HG02884 (cell line): ENCODE measurements at regions not wholly inside any gene's neighbourhood (a gene's known extent, or its start where the extent isn't known, plus 50 kb on each side); places are given as distances from the start of the nearest gene placed in this dataset.

ENCODE experiments used
- ATAC-seq: cut with Tn5 transposase; IDR thresholded peaks from one replicate; pipeline ENCODE4 v1.9.1; 2021; ENCODE audit warnings: mild to moderate bottlenecking, moderate library complexity; ENCODE audit not compliant: unreplicated experiment

DNA sequence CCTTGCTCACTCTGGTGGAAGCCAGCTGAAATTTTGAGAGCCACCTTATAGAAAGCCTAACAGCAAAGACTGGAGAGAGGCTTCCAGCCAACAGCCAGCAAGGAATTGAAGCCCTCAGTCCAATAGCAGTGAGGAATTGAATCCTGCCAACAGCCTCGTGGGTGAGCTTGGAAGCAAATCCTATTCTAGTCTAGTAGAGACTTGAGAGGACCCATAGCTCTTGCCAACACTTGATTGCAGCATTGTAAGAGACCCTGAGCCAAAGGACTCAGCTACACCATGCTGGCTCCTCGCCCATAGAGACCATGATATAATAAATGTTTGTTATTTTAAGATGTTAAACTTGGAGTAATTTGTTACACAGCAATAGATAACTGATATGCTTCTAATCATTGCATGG lies 403.0 kb upstream of the TNP1 start:
- ATAC-seq, result no peak

DNA sequence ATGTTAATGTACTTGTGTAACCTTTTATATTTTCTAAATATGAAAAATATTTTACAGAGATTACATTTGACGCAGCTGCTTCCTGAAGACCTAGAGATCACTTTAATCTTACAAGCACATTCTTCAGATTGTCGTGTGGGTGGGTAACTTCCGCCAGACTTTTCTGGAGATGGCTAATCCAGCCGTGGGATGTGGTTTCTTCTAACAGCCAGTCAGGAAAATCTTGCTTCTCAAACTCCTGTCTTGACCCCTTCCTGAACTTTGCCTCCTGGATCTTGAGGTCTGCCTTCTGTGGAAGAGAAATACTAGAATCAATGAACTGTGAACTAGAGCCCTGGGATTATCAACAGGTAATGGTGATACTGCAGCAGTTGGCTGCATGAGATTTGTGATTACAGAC lies 401.6 kb upstream of the TNP1 start:
- ATAC-seq, result no peak

DNA sequence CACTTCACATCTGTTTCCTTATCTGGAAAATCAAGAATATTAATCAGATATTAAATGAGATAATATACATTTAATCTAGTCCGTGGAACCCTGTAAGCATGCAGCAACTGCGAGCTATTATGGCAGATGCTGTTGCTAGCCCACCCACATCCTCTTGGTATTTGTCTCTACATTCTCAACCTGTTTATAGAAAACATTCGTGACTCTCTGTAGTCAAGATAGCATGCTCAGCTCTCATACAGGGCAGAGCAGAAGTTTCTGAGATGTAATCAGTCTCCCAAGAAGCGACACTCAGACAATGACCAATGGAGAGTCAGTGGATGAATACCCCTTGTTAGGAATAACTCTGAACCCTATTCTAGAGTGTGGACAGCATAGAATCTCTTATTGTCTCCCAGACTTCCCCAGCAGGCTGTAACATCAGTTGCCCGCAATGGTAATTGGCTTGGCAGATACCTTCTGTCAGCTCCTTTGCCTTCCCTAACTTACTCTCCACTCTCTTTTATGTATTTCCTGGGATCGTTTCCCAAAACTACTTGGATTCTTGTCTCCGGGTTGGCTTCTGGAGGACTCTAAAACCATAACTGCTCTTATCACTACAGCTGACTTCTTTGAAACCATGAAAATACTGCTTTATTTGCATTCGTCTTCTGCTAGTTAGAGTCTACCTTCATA lies 400.7 kb upstream of the TNP1 start:
- ATAC-seq, result no peak

DNA sequence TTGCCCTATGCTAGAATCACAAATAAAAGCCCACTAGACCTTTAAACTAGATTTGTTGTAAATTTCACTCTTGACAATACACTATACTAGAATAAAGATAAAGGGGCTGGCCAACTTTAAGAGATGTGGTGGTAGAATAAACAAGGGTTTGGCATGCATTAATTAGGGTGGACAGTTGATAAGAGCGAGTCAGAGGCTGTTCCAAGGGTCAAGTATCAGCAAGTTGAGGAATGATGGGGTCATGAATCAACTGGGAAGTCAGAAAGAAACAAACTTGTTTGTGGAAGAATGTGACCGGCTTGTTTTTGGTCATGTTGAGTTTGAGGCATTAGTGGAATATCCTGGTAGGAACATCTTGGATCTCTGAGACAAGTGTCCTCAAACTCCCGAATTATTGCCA lies 398.3 kb upstream of the TNP1 start:
- ATAC-seq, result no peak

DNA sequence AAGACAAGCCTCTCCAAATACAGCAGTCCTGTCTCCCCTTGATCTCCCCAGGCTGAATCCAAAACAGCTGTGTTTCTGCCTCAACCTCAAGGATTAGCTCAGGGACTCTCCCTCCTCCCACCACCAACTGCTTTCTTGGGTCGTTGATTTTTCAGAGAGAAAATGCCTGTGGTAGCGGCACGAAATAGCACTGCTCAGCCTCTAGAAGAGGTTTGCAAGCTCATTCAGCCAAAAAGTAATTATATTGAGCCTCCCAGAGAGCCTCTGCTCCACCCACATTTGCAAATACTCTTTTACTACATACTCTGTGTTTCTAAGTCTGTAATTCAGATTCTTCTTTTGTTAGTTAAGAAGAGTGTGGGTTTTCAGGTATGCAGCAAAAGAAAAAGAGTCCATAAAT lies 396.4 kb upstream of the TNP1 start:
- no peak for ATAC-seq

DNA sequence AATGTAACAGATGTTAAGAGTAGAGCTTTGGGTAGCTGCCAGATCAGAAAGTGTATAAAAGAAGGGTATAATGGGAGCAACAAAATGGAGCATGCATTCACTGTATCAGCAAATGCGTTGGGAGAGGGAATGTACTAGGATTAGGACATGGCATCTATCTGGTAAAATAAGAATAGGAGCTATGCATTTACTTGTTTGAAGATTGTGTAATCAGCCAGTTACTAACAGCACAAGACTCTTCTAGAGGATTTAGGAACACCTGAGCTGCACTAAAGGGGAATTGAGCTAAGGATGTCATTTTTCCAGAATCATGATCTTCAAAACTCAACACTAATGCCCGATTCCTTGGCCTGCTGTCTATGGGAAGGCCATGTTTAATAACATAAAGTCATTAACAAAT lies 394.2 kb upstream of the TNP1 start:
- no peak for ATAC-seq

DNA sequence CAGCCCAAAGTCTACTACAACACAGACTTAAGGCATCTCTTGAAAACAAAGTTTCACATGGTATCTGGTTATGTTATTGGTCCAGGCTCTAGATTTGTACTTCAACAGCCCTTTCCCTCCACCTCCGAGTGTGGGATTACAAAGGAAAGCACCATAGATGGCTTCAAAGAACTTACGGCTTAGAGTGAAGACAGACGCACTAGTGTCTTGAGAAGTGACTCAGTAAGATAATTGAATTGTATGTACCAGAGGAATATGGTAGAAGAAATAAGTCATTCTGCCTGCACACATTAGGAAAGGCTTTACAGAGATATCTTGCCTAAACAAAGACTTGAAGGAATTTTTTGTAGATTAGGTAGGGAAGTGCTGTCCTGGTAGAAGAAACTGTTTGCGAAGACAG lies 392.3 kb upstream of the TNP1 start:
- no peak for ATAC-seq

DNA sequence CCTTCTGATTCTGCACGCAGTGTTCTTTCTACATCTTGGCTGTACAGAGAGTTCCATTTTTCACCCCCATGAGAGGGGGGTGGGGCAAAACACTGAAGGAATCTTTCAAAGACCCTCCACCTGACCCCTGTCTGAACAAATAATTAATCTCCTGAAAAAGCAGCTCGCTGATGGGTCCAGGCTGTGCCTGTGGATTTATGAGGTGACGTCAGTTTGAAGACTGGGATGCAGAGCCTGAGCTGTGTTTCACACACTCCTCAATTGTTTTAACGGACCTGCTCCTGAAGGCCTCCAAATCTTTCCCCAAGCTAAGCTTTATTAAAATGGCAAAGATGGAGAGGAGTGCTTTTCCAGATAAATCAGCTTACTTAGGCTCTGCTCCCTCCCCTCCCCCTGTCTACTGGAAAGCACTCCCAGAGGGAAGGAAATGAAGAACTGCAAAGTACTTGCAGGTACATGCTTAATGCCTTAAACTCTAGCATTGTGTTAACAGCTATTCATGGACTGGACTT lies 390.2 kb upstream of the TNP1 start:
- no peak for ATAC-seq

DNA sequence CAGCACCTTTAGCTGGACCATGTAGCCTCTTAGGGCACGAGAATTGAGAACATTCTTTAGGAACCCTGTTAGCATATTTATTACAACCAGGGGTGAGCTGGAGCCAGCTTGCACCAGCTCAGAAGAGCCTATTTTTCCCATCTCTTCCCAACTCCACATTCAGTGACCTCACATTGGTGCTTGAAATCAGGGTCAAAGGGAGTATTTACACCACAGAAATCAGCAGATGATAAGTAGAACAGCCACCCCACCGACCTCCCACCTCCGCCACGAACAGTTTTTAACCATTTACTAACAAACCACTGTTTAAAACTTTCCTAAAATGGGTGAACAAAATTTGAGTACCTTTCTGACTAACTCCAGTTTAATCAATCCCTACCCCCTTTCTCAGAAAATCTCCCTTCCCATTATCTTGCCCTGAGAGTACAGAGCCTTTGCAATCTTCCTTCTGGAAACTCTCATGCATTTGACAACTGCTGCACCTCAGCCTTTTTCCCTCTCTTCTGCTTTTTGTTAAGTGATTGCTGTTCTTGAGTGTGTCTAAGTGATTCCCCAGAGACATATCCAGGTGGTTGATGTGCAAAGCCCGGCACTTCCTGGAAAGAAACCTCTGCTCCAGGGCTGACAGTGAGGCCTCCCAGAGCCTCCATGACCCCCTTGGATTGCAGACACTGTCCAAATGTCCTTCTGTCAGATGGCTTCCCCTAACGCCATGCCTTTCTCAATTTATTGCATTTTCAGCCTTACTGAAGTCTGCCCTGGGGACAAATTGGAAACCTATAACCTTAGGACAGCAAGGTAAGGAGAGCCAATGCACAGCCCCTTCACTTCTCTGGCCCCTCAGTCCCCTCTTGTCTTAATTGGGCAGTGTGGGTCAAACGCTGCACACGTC lies 389.5 kb upstream of the TNP1 start:
- ATAC-seq, result no peak

DNA sequence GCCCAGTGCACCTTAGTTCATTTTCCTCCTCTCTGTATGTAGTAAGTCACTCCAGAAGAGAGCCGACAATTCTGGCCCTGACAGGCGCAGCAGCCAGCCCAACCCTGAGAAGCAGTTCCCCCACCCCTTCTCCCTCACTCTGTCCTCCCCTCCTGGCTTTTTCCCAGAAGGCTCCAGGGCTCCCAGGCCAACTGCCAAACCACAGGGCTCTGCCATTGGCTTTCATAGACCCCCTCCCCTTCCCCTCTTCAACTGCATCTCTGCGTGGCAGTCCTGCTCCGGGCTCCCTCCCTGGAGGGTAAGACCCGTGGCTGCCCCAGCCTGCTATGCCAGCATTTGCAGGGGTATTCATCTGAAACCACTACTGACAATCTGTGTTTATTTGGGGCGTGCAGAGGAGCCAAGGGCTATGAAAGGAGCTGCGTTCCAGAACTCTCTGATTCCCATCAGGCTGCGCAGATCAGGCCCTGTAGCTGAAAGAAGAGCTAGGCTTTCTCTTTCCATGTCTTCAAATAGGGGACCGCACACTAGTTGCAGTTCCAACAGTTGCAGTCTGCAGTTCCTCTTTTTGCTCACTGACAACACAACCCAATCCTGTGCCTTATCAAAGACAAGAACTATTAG lies 388.6 kb upstream of the TNP1 start:
- peak; percentile 99 for ATAC-seq

DNA sequence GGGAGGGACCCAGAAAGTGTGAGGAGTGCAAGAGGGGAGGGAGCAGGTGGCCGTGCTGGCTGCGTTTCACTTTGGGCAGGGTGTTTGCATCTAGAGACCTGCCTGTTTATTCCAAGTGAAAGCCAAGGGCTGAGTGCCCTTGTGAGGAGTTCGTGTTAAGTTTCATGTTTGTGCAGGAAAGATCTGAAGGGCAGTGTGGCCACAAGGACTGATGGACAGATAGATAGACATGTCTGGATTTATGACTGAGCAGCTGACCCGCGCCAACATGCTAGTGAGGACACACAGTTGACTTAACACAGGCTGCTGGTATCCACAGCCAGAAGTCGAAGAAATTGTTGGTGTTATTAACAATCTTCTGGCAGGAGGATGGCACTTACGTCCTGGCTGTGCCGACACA lies 387.6 kb upstream of the TNP1 start:
- ATAC-seq, result no peak

DNA sequence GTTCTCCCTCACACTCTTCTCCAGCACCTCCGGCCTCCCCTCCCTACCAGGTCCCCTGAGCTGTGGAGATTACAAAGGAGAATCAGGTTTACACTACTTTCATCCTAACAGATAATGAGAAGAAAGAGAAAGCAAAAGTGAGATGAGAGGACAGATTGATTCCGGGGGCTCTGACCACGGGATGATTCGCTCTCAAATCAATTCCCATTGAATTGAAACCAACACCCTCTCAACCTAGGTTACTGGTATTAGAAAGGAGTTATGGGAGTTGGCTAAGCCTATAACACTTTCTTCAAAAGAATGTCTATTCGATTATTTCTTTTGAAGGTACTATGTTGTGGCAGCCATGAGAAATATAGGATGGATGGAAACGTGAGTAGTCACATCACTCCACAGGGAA lies 386.2 kb upstream of the TNP1 start:
- no peak for ATAC-seq

DNA sequence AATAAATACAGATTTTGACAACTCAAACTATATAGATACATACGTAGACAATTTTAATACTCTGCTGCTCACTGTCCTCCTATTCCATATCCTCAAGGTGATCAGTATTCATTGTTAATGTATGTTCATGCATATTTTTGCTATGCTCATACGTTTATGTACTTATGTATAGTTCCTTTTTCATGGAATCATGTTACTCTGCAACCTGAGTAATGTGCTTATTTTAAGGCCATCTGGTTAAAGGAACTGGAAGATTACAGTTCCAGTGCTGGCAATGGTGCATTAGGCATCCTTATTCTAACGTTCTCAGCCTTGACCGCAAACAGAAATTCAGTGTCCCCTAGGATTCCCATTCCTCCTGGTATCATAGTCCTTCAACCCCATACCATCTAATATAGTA lies 385.0 kb upstream of the TNP1 start:
- ATAC-seq, result no peak

DNA sequence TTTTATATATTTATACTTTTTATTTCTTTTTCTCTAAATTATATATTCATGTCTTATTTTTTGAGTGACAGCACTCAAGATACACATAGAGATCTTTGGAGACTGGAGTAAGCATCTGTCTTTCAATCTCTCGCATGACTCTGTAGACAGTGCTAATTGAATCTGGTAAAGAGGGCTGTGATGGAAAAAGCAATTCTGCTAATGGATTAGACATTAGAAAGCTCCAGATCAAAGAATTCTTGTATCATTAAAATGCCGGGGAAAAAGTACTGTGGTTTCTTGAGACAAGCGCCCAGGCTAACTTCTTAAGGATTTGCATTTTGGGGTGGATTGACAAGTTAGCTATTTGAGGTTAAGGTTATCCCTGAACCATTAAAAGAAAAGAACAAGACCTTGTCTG lies 383.1 kb upstream of the TNP1 start:
- no peak for ATAC-seq

DNA sequence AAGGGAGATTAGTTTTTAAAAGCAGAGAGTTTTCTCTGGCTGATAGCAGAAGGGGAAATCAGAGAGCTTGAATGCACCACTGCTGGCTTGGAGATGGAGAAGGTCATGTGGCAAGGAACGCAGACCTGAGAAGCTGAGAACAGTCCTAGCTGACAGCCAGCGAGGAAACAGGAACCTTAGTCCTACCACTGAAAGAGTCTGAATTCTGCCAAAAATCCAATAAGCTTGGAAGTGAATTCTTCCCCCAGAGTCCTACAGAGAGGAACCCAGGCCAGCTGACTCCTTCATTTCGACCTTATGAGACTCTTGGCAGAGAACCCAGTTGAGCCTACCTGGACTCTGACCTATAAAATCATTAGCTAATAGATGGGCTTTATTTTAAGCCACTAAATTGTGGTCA lies 371.9 kb upstream of the TNP1 start:
- ATAC-seq, result no peak

DNA sequence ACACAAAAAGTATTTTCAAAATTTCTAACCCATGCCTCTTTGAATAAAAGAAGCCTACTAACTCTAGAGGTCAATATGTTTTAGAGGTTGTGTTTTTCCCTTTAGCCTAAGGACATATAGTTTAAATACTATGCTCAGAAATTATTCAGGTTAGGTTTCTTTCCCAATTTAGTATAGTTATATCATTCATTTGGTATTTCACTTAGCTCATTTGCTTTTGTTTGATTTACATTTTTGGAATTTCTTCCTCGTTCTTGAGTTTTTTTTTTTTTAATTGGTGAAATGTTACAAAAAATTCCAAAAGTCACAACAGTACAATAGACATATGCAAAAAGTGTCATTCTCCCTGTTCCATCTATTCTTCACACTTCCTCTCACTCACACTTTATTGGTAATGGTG lies 371.3 kb upstream of the TNP1 start:
- ATAC-seq, result no peak

DNA sequence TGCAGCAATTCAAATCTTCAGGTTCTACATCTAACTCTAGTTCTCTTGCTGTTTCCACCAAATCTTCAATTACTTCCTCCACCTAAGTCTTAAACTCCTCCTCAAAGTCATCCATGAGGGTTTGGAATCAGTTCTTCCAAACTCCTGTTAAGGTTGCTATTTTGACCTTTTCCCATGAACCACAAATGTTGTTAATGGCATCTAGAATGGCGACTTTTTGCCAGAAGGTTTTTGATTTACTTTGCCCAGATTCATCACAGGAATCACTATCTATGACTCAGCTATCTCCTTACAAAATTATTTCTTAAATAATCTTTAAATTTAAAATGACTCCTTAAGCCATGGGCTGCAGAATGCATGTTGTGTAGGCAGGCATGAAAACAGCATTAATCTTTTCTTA lies 368.9 kb upstream of the TNP1 start:
- no peak for ATAC-seq

DNA sequence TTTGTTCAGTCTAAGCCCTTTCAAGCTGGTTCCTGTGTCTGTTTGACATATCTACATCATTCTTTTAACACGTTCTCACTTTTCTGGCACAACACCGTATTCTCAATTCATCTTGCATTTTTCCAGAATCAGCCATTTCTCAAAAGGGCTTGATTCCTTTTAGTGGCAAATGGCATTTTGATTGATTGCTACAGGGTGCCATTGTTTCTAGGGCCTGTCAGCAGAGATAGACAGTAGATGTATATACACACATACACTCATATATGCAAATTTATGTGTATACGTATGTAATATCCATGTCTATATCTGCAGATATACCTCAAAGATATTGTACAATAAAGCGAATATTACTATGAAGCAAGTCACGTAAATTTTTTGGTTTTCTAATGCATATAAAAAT lies 367.9 kb upstream of the TNP1 start:
- ATAC-seq, result no peak

DNA sequence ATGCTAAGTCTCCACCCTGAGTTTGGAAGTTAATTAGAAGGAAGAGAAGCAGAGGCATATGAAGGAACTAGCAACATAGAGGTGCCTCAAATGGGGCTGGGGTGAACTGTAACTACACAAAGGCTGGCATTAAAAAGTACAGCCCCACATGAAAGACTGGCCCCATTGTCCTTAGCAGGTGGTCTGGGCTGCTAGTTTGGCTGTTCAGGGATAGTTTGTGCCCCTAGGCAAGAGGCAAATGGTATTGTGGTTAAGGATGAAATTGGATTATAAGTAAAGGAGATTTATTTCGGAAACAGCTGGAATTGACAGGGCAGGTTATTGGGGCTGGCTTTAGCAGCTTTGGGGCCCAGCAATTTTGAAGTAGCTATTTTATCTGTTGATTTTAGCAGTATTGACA lies 365.7 kb upstream of the TNP1 start:
- ATAC-seq, result no peak

DNA sequence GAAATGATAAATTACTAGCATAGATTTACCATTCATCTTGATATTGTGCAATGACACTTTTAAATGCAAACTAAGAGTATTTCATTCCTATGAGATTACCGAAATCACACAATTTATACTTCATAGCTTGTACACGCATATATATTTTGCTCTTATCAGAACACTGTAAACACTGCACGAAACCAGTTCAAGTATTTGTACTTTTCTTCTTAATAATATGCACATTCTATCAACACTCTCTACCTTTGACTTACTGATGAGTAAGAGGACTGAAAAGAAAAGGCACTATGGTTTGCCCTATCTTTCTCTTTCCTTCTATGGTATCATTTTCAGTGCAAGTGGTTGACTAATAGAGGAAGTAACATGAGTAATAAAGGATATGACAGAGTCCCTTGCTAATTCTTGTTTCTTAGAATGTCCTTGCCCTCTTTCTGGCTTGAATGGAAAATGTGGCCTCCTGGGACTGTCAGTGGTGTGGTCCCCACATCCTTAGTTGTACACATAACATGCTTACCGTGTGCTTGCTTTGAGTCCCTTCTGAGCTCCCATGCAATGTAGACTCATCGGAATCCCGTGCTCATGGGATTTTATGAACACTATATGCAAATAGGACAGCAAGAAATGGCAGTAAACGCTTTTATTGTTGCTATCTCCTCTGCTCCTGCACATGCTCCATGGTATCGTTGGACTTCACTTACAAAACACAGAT lies 363.5 kb upstream of the TNP1 start:
- peak; percentile 66 for ATAC-seq

DNA sequence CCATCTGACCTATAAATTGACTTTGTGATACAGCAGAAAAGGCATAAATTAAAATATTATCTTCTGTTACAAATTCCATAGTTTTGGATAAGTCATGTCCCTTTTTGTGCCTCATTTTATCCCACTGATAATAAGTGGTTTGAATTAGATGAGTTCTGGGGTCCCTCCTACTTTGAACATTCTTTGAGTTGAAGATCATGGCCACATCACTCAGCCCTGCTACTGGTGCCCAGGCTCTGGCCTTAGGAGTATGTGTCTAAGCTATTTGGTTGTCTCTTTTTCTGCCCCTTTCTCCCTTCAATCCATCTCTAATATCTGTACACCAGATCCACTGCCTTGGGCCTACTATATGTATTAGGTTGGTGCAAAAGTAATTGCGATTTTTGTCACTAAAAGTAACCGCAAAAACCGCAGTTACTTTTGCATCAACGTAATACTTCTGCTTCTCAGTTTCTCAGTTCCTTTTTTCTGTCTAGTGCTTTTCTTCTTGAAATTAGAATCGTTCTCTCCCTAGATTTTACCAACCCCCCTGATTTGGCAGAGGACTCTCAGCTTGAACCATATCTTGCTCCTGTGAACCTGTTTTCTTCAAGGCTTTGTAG lies 362.5 kb upstream of the TNP1 start:
- ATAC-seq, result no peak
